ENCODE measurements at regions not wholly inside any gene's neighbourhood (a gene's known extent, or its start where the extent isn't known, plus 50 kb on each side); places are given as distances from the start of the nearest gene placed in this dataset.

GRCh38 chr6:132209351-132209750, 191.9 kb downstream of the MOXD1 start:
- DNase-seq (ENCODE audit: low spot score) = no peak
- Histone ChIP-seq H3K4me3 (ENCODE audit: low read depth, low read length, poor library complexity, severe bottlenecking) (no peak overlapping the region), H3K9me3 (ENCODE audit: low read length) (no peaks in the 10 kb centered on the region), H2AFZ (ENCODE audit: low read length) (no peak overlapping the region), H3K9me2 (ENCODE audit: insufficient read depth, low read length) (no peaks in the 10 kb centered on the region), H3K79me2 (ENCODE audit: insufficient read depth, low read depth, low read length) (no peaks in the 10 kb centered on the region), H3K4me1 (ENCODE audit: insufficient read depth, low read length, poor library complexity, severe bottlenecking) (no peaks in the 10 kb centered on the region), H3K36me3 (ENCODE audit: insufficient read depth, low read length) (no peaks in the 10 kb centered on the region), H4K20me1 (ENCODE audit: insufficient read depth, low read length) (no peaks in the 10 kb centered on the region), H3K27ac (ENCODE audit: low read depth, low read length, poor library complexity, severe bottlenecking) (no peak overlapping the region), H3K4me2 (ENCODE audit: low read length) (no peak overlapping the region)
- intact Hi-C loops (cut with micrococcal nuclease; ENCODE audit: unreplicated experiment) = no loop called here
- TF ChIP-seq EZH2phosphoT487 (IDR thresholded peaks at IDR 0.05; ENCODE audit: borderline replicate concordance, low read depth, low read length) (no peak), CTCF (conservative IDR thresholded peaks at IDR 0.05; ENCODE audit: low read length) (no peak)
- CTCF ChIA-PET (ENCODE audit: unreplicated experiment) = no interaction called here
- no TSS peak for BruUV-seq (replicated peaks)
- POLR2A ChIA-PET = interaction anchor here (1.4 kb wide), 1 partner anchor 8 kb away, joined by 4 read pairs; no protein-coding TSS in a partner anchor

GRCh38 chr6:132207991-132208390, 193.3 kb downstream of the MOXD1 start:
- CTCF ChIA-PET (ENCODE audit: unreplicated experiment) = no interaction called here

More at GRCh38 chr6:132207991-132208390, 193.3 kb downstream of the MOXD1 start:
- Histone ChIP-seq H3K4me3 (ENCODE audit: low read depth, low read length, poor library complexity, severe bottlenecking) (no peak overlapping the region), H3K79me2 (ENCODE audit: insufficient read depth, low read depth, low read length) (no peaks in the 10 kb centered on the region), H3K27ac (ENCODE audit: low read depth, low read length, poor library complexity, severe bottlenecking) (no peak overlapping the region), H2AFZ (ENCODE audit: low read length) (no peak overlapping the region), H3K36me3 (ENCODE audit: insufficient read depth, low read length) (no peaks in the 10 kb centered on the region), H4K20me1 (ENCODE audit: insufficient read depth, low read length) (no peaks in the 10 kb centered on the region), H3K4me1 (ENCODE audit: insufficient read depth, low read length, poor library complexity, severe bottlenecking) (no peaks in the 10 kb centered on the region), H3K4me2 (ENCODE audit: low read length) (no peak overlapping the region), H3K9me3 (ENCODE audit: low read length) (no peaks in the 10 kb centered on the region), H3K9me2 (ENCODE audit: insufficient read depth, low read length) (no peaks in the 10 kb centered on the region)
- TF ChIP-seq CTCF (conservative IDR thresholded peaks at IDR 0.05; ENCODE audit: low read length) (no peak), EZH2phosphoT487 (IDR thresholded peaks at IDR 0.05; ENCODE audit: borderline replicate concordance, low read depth, low read length) (no peak)
- intact Hi-C loops (cut with micrococcal nuclease; ENCODE audit: unreplicated experiment) = no loop called here
- BruUV-seq (replicated peaks) = no TSS peak
- no peak for DNase-seq (ENCODE audit: low spot score)
- POLR2A ChIA-PET = no interaction called here
